ENCODE measurements at regions not wholly inside any gene's neighbourhood (a gene's known extent, or its start where the extent isn't known, plus 50 kb on each side); places are given as distances from the start of the nearest gene placed in this dataset.
A peak's percentile ranks its signal among the peaks of the same experiment; 100 is the strongest.

DNA sequence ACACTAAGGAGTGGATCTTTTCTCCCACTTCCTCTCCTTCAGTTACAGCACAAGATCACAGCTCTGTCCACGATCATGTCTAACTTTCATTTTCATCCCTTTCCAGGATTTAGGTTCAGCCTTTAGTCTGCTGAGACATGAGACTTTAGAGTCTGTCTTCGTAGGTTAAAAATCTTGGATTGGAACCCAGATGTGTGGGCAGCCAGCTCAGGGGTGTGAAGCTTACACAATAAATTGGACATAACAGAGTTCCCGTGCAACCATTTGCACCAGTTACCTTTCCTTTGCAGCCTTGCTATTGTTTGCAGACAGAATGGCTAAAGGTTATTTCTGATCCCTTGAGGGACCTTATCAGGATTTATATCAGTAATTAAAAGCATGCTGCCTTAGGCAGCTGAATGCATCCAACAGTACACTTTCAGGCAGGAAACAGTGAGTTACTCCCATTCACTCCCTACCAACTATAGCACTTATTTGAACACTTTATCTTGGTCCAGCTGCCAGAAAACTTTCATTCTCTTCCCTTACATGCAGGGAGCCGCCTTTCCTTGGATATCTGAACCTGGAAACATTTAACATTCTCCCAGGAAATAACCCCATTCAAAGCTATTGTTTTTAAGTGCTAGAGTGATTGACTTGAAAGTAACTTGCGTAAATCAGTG lies 87.3 kb downstream of the TMEM100 start:
- Histone ChIP-seq H3K36me3 (no peaks in the 10 kb centered on the region), H3K4me3 (peak overlapping the region in 2 of 3 donors; percentile 19 to 52), H3K27me3 (no peaks in the 10 kb centered on the region), H3K27ac (peak overlapping the region; percentile 2 to 32), H3K9me3 (no peaks in the 10 kb centered on the region), H3K4me1 (no peaks in the 10 kb centered on the region)
- DNase-seq (ENCODE audit: low spot score in 2 of 2) = no peak
- intact Hi-C loops (cut with DNase I; ENCODE audit: low total_unique reads) = no loop called here
- TF ChIP-seq POLR2AphosphoS5 (IDR thresholded peaks at IDR 0.05) (no peak), POLR2A (IDR thresholded peaks at IDR 0.05) (no peak)
- TF ChIP-seq, protein P1, sequence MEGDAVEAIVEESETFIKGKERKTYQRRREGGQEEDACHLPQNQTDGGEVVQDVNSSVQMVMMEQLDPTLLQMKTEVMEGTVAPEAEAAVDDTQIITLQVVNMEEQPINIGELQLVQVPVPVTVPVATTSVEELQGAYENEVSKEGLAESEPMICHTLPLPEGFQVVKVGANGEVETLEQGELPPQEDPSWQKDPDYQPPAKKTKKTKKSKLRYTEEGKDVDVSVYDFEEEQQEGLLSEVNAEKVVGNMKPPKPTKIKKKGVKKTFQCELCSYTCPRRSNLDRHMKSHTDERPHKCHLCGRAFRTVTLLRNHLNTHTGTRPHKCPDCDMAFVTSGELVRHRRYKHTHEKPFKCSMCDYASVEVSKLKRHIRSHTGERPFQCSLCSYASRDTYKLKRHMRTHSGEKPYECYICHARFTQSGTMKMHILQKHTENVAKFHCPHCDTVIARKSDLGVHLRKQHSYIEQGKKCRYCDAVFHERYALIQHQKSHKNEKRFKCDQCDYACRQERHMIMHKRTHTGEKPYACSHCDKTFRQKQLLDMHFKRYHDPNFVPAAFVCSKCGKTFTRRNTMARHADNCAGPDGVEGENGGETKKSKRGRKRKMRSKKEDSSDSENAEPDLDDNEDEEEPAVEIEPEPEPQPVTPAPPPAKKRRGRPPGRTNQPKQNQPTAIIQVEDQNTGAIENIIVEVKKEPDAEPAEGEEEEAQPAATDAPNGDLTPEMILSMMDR (IDR thresholded peaks at IDR 0.05) = no peak

DNA sequence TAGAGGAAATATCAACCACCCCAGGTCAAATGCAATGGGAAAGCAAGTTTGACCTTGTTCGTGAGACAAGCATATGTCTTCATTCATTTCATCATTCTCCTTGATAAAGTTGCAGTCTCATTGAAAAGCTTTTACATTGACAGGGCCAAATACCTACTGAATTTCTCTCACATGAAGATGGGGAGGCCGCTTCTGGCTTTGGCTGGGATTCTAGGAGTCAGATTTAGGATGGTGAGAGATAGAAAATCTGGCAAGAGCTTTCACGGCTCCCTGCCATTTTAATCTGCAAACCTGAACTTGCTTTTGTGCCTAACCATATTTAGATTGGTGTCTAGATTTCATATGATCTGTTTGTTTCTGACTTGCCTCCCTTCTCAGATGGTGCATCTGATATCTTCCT lies 88.0 kb downstream of the TMEM100 start:
- Histone ChIP-seq H3K4me3 (peak overlapping the region in 1 of 3 donors; percentile 52), H3K27ac (peak overlapping the region; percentile 2 to 32), H3K27me3 (no peaks in the 10 kb centered on the region), H3K9me3 (no peaks in the 10 kb centered on the region), H3K4me1 (no peaks in the 10 kb centered on the region), H3K36me3 (no peaks in the 10 kb centered on the region)
- intact Hi-C loops (cut with DNase I; ENCODE audit: low total_unique reads) = no loop called here
- TF ChIP-seq, protein P1 (IDR thresholded peaks at IDR 0.05) = no peak
- TF ChIP-seq POLR2A (IDR thresholded peaks at IDR 0.05) (no peak), POLR2AphosphoS5 (IDR thresholded peaks at IDR 0.05) (no peak)
- DNase-seq (ENCODE audit: low spot score in 2 of 2) = no peak

DNA sequence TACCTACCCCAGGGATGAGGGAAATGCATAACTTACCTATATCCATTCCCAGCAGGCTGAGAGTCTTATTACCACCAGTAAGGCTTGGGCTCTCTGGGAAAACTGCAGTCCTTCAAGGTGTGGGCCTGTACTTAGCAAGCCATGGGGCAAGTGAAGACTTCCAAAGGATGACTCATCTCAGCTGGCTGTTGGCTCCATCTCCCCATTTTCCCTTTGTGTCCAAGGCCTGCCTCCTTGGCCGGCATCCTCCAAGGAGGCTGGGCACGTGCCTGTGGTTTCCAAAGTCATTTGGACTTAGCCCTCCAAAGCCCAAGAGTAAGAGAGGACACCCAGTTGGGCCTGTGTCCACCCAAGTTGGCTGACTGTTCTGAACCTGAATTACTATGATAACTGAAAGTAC lies 89.8 kb downstream of the TMEM100 start:
- intact Hi-C loops (cut with DNase I; ENCODE audit: low total_unique reads) = no loop called here

DNA sequence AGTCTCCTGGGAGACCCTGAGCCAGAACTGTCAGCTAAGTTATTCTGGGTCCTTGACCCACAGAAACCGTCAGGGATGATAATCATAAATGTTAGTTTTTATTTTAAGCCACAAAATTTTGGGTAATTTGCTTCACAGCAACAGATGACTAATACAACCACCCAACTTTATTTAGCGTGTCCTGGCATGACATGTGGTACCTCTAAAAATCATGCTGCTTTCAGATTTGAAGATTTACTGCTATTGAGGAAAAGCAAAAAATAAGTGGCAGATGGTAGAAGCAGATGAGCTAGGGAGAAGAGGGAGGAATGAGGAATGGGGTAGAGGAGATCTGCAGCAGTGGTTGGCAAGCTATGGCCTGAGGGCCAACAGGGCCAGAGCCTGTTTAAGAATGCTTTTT lies 90.4 kb downstream of the TMEM100 start:
- Histone ChIP-seq H3K27ac (no peak overlapping the region), H3K4me1 (no peaks in the 10 kb centered on the region), H3K27me3 (no peaks in the 10 kb centered on the region), H3K9me3 (no peaks in the 10 kb centered on the region), H3K36me3 (no peaks in the 10 kb centered on the region), H3K4me3 (no peak overlapping the region)
- TF ChIP-seq POLR2AphosphoS5 (IDR thresholded peaks at IDR 0.05) (no peak), POLR2A (IDR thresholded peaks at IDR 0.05) (no peak)
- TF ChIP-seq, protein P1 (IDR thresholded peaks at IDR 0.05) = no peak
- no peak for DNase-seq (ENCODE audit: low spot score in 2 of 2)
- intact Hi-C loops (cut with DNase I; ENCODE audit: low total_unique reads) = no loop called here

More for the DNA sequence above, 89.8 kb downstream of the TMEM100 start:
- DNase-seq (ENCODE audit: low spot score in 2 of 2) = no peak
- H3K9me3 ChIP-seq = no peaks in the 10 kb centered on the region
- H3K36me3 ChIP-seq = no peaks in the 10 kb centered on the region
- no peaks in the 10 kb centered on the region for H3K4me1 ChIP-seq
- no peak overlapping the region for H3K4me3 ChIP-seq
- H3K27me3 ChIP-seq = no peaks in the 10 kb centered on the region
- no peak overlapping the region for H3K27ac ChIP-seq
- TF ChIP-seq POLR2A (IDR thresholded peaks at IDR 0.05) (no peak), POLR2AphosphoS5 (IDR thresholded peaks at IDR 0.05) (no peak)
- TF ChIP-seq, protein P1 (IDR thresholded peaks at IDR 0.05) = no peak

DNA sequence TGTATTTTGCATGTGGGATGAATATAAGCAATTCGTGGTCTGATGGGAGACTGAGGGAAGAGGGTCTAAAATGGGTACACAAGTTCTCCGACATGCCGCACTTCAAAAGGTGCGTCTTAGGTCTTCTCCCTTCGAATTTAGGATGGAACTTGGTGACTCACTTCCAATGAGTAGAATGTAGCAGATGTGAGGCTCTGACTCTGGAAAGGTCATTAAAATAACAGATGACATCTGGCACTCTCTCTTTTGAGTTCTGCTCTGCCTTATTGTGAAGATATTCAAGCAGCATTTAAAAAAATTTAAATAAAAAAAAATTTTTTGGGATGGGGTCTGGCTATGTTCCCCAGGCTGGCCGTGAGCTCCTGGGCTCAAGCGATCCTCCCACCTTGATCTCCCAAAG lies 92.7 kb downstream of the TMEM100 start:
- Histone ChIP-seq H3K27ac (no peak overlapping the region), H3K36me3 (no peaks in the 10 kb centered on the region), H3K9me3 (no peaks in the 10 kb centered on the region), H3K4me3 (no peak overlapping the region), H3K4me1 (no peaks in the 10 kb centered on the region), H3K27me3 (no peaks in the 10 kb centered on the region)
- no peak for DNase-seq (ENCODE audit: low spot score in 2 of 2)
- intact Hi-C loops (cut with DNase I; ENCODE audit: low total_unique reads) = no loop called here
- TF ChIP-seq POLR2AphosphoS5 (IDR thresholded peaks at IDR 0.05) = no peak
- TF ChIP-seq, protein P1 (IDR thresholded peaks at IDR 0.05) = no peak

All from breast epithelium (tissue), 4 donors.